Esophagus muscularis mucosa (tissue), 3 donors: ENCODE measurements at regions not wholly inside any gene's neighbourhood (a gene's known extent, or its start where the extent isn't known, plus 50 kb on each side); places are given as distances from the start of the nearest gene placed in this dataset.

Experiments
- POLR2AphosphoS5 ChIP-seq, 2 donors: sonication (generic); formaldehyde crosslinking; IDR thresholded peaks; one replicate each; pipeline ENCODE4 v1.6.1; 2017; ENCODE audit warnings: antibody characterized with exemption in 2 of 2
- TF ChIP-seq, protein P1 (sequence below), 3 experiments: fragments of 200-600 bp in 2 of 3; fragments of 450-650 bp in 1 of 3; sonication (generic) in 2 of 3; IDR thresholded peaks; one replicate each; pipeline ENCODE4 v1.5.1; 2017 to 2019; ENCODE audit warnings: antibody characterized with exemption in 3 of 3, mild to moderate bottlenecking in 2 of 3, moderate library complexity in 1 of 3

DNA sequence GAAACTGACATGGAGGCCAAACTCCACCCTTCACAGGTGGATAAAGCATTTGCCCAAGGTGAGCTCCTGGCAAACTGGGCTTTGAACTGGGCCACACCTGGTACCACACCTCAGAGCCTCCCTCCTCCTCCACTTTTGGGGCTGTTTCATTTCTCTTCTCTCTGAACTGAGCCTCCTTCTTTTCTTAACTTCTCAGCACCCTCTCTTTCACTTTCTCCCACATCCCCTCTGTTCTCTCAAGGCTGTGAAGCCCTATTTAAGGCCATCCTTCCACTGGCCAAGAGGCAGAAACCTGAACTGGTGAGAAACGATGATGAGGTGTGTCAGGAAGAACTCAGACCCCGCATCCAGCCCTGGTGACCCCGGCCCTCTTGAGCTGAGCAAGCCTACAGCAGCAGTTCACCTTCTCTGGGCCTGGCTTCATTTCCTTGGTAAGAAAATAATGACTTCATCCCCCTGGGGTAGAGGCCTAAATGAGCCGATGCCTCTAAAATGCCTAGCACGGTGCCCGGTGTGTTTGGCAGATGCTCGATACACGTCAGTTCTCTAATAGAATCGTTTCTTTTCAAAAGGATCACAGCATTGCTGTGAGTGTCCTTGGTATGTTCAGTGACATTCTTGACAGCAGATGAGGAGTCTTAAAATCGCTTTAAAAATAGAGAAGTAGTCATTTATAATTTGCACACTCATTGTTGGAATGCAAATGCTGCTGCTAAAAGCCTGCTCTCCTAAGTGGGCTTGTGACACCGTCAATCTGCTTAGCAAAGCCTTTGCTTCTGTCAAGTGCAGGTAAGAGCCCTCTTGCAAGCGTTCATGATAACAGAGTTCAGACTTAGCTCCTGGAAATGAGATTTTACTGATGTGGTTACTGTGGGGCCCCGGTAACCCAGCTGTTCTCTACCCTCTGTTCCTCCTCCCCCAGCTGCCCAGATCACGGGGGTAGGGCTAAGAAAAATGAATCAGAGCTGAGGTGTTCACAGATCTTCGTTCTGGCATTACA, 97.7 kb upstream of the ATP2B2 start:
- TF ChIP-seq, protein P1, sequence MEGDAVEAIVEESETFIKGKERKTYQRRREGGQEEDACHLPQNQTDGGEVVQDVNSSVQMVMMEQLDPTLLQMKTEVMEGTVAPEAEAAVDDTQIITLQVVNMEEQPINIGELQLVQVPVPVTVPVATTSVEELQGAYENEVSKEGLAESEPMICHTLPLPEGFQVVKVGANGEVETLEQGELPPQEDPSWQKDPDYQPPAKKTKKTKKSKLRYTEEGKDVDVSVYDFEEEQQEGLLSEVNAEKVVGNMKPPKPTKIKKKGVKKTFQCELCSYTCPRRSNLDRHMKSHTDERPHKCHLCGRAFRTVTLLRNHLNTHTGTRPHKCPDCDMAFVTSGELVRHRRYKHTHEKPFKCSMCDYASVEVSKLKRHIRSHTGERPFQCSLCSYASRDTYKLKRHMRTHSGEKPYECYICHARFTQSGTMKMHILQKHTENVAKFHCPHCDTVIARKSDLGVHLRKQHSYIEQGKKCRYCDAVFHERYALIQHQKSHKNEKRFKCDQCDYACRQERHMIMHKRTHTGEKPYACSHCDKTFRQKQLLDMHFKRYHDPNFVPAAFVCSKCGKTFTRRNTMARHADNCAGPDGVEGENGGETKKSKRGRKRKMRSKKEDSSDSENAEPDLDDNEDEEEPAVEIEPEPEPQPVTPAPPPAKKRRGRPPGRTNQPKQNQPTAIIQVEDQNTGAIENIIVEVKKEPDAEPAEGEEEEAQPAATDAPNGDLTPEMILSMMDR (IDR thresholded peaks at IDR 0.05) = no peak
- TF ChIP-seq POLR2AphosphoS5 (IDR thresholded peaks at IDR 0.05) = no peak
